T-cell (primary cell): ENCODE measurements at regions not wholly inside any gene's neighbourhood (a gene's known extent, or its start where the extent isn't known, plus 50 kb on each side); places are given as distances from the start of the nearest gene placed in this dataset.

Experiments
- ATAC-seq, 4 experiments: fragments of 200-7000 bp in 3 of 4; fragments of 150-1000 bp in 1 of 4; cut with Tn5 transposase; replicated peaks in 1 of 4; 1 replicate in 3 of 4; 2 replicates in 1 of 4; pipeline ENCODE4 v1.10.0; 2021; ENCODE audit warnings: moderate library complexity in 3 of 4, mild to moderate bottlenecking in 2 of 4, moderate number of reproducible peaks in 1 of 4
- CTCF ChIA-PET, 2 donors: fragments of 300-600 bp; sonication (Branson Sonifier 250); formaldehyde crosslinking; loops; one replicate each; lab custom pipeline; 2022; ENCODE audit warnings: antibody characterized with exemption in 2 of 2; lab: Charles Lee
- POLR2A ChIA-PET, 2 donors: fragments of 300-600 bp; sonication (Branson Sonifier 250); formaldehyde crosslinking; loops; one replicate each; lab custom pipeline; 2022; ENCODE audit warnings: antibody characterized with exemption in 2 of 2; lab: Charles Lee
- DNase-seq, 35 experiments: peaks; one replicate each; pipeline versions ENCODE4 v3.0.0 to v3.0.0-alpha.2; 2013 to 2023
- H3K27ac ChIP-seq: one replicate; pipeline ENCODE4 v1.5.1; 2013; ENCODE audit warnings: low read length
- H3K27me3 ChIP-seq, 2 experiments: replicated peaks in 1 of 2; 1 replicate in 1 of 2; 2 replicates in 1 of 2; pipeline versions ENCODE4 v1.6.1 to v1.7.0; 2013; ENCODE audit warnings: low read length in 1 of 2, mixed read lengths in 1 of 2; ENCODE audit not compliant: control insufficient read depth in 2 of 2, insufficient read depth in 2 of 2; ENCODE audit errors: extremely low read depth in 1 of 2
- H3K36me3 ChIP-seq, 2 donors: 1 replicate in 1 of 2; 2 replicates in 1 of 2; pipeline versions ENCODE4 v1.6.1 to v1.7.0; 2013; ENCODE audit warnings: low read length in 1 of 2; ENCODE audit not compliant: control insufficient read depth in 2 of 2, insufficient read depth in 1 of 2; ENCODE audit errors: extremely low read depth in 1 of 2
- H3K4me1 ChIP-seq, 2 experiments: 1 replicate in 1 of 2; 2 replicates in 1 of 2; pipeline versions ENCODE4 v1.6.1 to v1.7.0; 2013; ENCODE audit warnings: low read length in 2 of 2, mixed read lengths in 1 of 2; ENCODE audit not compliant: insufficient read depth in 2 of 2, control insufficient read depth in 1 of 2; ENCODE audit errors: extremely low read depth in 1 of 2
- H3K4me3 ChIP-seq, 2 donors: 1 replicate in 1 of 2; 2 replicates in 1 of 2; pipeline versions ENCODE4 v1.5.1 to v1.7.0; 2013; ENCODE audit warnings: mild to moderate bottlenecking in 2 of 2, low read length in 1 of 2, moderate library complexity in 1 of 2; ENCODE audit not compliant: control insufficient read depth in 1 of 2; ENCODE audit errors: extremely low read depth in 1 of 2
- H3K9me3 ChIP-seq: 2 replicates; pipeline ENCODE4 v1.7.0; 2013
- H3K27ac Mint-ChIP-seq, 2 donors: one replicate each; pipeline ENCODE4 v1.8.0; 2020 to 2021; ENCODE audit warnings: mild to moderate bottlenecking in 2 of 2, mixed read lengths in 2 of 2
- H3K27me3 Mint-ChIP-seq, 2 donors: one replicate each; pipeline ENCODE4 v1.8.0; 2021 to 2022; ENCODE audit warnings: mixed read lengths in 2 of 2
- H3K36me3 Mint-ChIP-seq: one replicate; pipeline ENCODE4 v1.8.0; 2021; ENCODE audit warnings: mixed read lengths
- H3K4me1 Mint-ChIP-seq, 3 donors: one replicate each; pipeline ENCODE4 v1.8.0; 2020 to 2022; ENCODE audit warnings: mixed read lengths in 3 of 3, mild to moderate bottlenecking in 1 of 3
- H3K4me3 Mint-ChIP-seq, 3 donors: one replicate each; pipeline ENCODE4 v1.8.0; 2020 to 2022; ENCODE audit warnings: mild to moderate bottlenecking in 3 of 3, mixed read lengths in 3 of 3, moderate library complexity in 3 of 3
- H3K9me3 Mint-ChIP-seq, 3 donors: one replicate each; pipeline ENCODE4 v1.8.0; 2020 to 2022; ENCODE audit warnings: mixed read lengths in 3 of 3
- WGBS: methylation state at CpG from one replicate; pipeline ENCODE4 v1.1.5; 2013; ENCODE audit warnings: missing lambda C conversion rate; ENCODE audit not compliant: insufficient coverage; 5-methylcytosine and 5-hydroxymethylcytosine counted together

DNA sequence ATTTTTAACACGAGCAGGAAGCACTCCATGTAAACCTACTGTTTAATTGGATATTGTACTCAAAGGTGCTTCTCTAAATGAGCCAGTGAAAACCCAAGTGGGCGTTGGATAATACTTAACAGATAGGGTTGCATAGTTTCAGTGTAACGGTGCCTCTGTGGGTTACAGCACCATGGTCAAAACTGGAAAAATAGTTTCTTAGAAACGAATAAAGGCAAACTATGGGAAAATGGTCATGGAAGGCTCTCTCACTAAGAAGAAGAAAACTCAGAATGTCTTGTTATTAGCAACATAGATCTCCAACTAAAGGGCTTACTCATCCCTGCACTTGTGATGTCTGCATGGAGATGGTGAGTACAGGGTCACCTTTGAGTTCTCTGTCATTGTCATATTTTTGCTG is 59.1 kb upstream of the NEDD9 start:
- Mint-ChIP-seq H3K27ac (no peak overlapping the region), H3K9me3 (peaks cover 0 to 13% (median 5%) of the 10 kb centered on the region in 3 donors), H3K27me3 (no peaks in the 10 kb centered on the region), H3K4me3 (no peak overlapping the region), H3K4me1 (peaks cover 4 to 21% (median 15%) of the 10 kb centered on the region in 3 donors), H3K36me3 (peaks cover 79% of the 10 kb centered on the region)
- no peaks in the 10 kb centered on the region for H3K9me3 ChIP-seq
- peaks cover 0 to 7% of the 10 kb centered on the region in 2 experiments for H3K4me1 ChIP-seq
- peaks cover 0 to 13% of the 10 kb centered on the region in 2 donors for H3K36me3 ChIP-seq
- ATAC-seq, result no peak
- no peaks in the 10 kb centered on the region for H3K27me3 ChIP-seq
- no peak for DNase-seq
- ChIA-PET POLR2A (interaction anchor here in 1 of 2 donors (0.7 kb wide), 1 partner anchor 102 kb away, joined by 5 read pairs; no protein-coding TSS in a partner anchor), CTCF (interaction anchor here in 1 of 2 donors (0.7 kb wide), 2 partner anchors 159 to 546 kb away, joined by 9 to 10 read pairs; no protein-coding TSS in a partner anchor)
- WGBS, result 50% methylated on average over 3 of the region's 4 CpGs
- H3K4me3 ChIP-seq, result no peak overlapping the region
- no peak overlapping the region for H3K27ac ChIP-seq

DNA sequence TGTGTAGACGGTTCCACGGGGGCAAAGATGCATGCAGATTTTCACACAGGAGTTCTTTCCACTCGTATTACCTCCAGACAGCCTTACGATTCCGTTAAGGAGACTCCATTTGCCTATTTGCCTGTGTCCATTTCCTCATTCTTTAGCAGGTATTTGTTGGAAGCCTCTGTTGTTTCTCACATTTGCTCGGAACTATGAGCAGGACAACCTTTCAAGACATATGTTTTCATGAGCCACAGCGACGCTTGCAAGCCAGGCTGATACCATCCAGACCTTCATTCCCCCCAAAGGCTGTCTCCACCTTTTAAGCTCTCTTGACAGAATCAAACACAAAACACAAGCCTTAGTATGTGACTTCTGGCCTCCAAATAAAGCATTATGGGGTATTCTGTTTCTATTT is 57.6 kb upstream of the NEDD9 start:
- H3K27ac Mint-ChIP-seq, result no peak overlapping the region
- peaks cover 9 to 26% (median 18%) of the 10 kb centered on the region in 3 donors for H3K4me1 Mint-ChIP-seq
- H3K9me3 ChIP-seq, result no peaks in the 10 kb centered on the region
- WGBS, result 98% methylated on average over 6 of the region's 8 CpGs
- ChIA-PET POLR2A (no interaction called here), CTCF (no interaction called here)
- no peak overlapping the region for H3K4me3 ChIP-seq
- H3K27me3 Mint-ChIP-seq, result no peaks in the 10 kb centered on the region
- no peaks in the 10 kb centered on the region for H3K27me3 ChIP-seq
- no peak overlapping the region for H3K27ac ChIP-seq
- peaks cover 0 to 8% of the 10 kb centered on the region in 2 donors for H3K36me3 ChIP-seq
- H3K36me3 Mint-ChIP-seq, result peaks cover 74% of the 10 kb centered on the region
- peaks cover 0 to 7% of the 10 kb centered on the region in 2 experiments for H3K4me1 ChIP-seq
- H3K4me3 Mint-ChIP-seq, result no peak overlapping the region
- DNase-seq (no peak), ATAC-seq (no peak)
- peaks cover 0 to 7% (median 5%) of the 10 kb centered on the region in 3 donors for H3K9me3 Mint-ChIP-seq

DNA sequence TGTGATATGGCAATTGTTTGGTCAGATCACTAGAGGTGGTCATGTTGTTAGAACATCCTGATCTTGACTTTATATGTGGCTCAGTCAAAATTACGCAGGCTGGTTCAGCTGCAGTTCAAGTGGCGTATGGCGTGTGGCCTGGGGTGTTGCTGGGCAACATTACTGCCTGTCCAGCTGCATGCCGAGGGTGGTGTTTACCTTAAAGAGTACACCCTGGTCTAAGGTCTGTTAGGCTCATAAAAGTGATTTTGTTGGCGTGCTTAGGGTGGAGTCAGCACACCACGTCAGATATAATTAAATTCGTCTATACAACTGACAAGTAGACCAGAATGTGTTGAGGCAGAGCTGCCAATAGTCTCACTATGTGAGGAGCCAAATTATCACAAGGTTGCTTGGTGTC is 55.6 kb upstream of the NEDD9 start:
- POLR2A ChIA-PET, result no interaction called here
- H3K36me3 ChIP-seq, result peaks cover 0 to 8% of the 10 kb centered on the region in 2 donors
- ATAC-seq, result no peak
- 100% methylated on average over 7 of the region's 7 CpGs for WGBS
- Mint-ChIP-seq H3K36me3 (peaks cover 60% of the 10 kb centered on the region), H3K4me1 (peaks cover 7 to 20% (median 12%) of the 10 kb centered on the region in 3 donors), H3K4me3 (no peak overlapping the region), H3K27ac (no peak overlapping the region), H3K9me3 (peaks cover 0 to 7% (median 5%) of the 10 kb centered on the region in 3 donors), H3K27me3 (no peaks in the 10 kb centered on the region)
- no peak overlapping the region for H3K27ac ChIP-seq
- DNase-seq, result no peak
- CTCF ChIA-PET, result no interaction called here
- H3K4me3 ChIP-seq, result no peak overlapping the region
- H3K4me1 ChIP-seq, result peaks cover 0 to 7% of the 10 kb centered on the region in 2 experiments
- no peaks in the 10 kb centered on the region for H3K9me3 ChIP-seq
- H3K27me3 ChIP-seq, result no peaks in the 10 kb centered on the region

DNA sequence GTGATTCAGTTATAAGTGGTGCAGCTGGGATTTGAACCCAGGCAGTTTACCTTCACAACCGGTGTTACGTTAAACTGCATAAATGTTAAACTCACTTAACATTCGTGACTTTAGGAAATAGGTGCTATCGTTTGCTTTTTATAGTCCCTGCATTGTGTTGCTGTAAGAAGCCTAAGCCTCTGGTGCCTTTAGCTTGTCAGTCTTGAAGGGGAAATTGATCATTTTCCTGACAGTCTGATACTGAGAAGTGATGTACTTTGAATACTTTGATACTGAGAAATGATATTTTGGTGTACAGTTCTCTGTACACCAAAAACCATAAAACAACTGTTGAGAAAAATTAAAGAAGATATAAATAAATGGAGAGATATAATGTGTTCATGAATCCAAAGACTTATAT is 52.5 kb upstream of the NEDD9 start:
- Mint-ChIP-seq H3K4me3 (no peak overlapping the region), H3K36me3 (peaks cover 46% of the 10 kb centered on the region), H3K9me3 (peaks cover 0 to 7% (median 5%) of the 10 kb centered on the region in 3 donors), H3K27ac (no peak overlapping the region), H3K4me1 (peaks cover 4 to 21% (median 9%) of the 10 kb centered on the region in 3 donors), H3K27me3 (no peaks in the 10 kb centered on the region)
- H3K4me3 ChIP-seq, result no peak overlapping the region
- ChIA-PET CTCF (no interaction called here), POLR2A (no interaction called here)
- no peaks in the 10 kb centered on the region for H3K27me3 ChIP-seq
- no peaks in the 10 kb centered on the region for H3K4me1 ChIP-seq
- ATAC-seq, result no peak
- H3K9me3 ChIP-seq, result no peaks in the 10 kb centered on the region
- 50% methylated on average over 1 of the region's 4 CpGs for WGBS
- no peak for DNase-seq
- no peak overlapping the region for H3K27ac ChIP-seq
- peaks cover 2 to 3% of the 10 kb centered on the region in 2 donors for H3K36me3 ChIP-seq

DNA sequence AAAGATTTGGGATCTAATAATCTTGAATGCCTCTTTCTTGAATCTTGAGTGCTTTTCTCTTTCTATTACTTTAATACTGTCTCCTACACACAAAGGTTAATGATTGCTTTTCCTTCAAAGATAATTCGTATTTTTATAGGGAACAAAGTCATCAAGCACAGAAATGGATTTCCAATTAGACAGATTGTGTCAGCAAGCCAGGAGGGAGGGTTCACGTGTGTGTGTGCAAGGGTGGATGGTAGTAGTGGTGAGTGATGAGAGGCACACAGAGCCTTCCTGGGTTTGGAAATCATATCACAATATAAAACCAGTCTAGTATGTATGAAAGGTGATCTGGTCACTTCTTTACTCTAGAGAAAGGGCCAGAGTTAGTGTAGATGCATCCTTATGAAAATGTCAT is 51.2 kb upstream of the NEDD9 start:
- Mint-ChIP-seq H3K9me3 (peaks cover 0 to 6% (median 3%) of the 10 kb centered on the region in 3 donors), H3K4me3 (no peak overlapping the region), H3K27me3 (no peaks in the 10 kb centered on the region), H3K4me1 (peaks cover 15 to 32% (median 20%) of the 10 kb centered on the region in 3 donors), H3K27ac (no peak overlapping the region), H3K36me3 (peaks cover 45% of the 10 kb centered on the region)
- Histone ChIP-seq H3K27me3 (no peaks in the 10 kb centered on the region), H3K4me1 (peaks cover 0 to 4% of the 10 kb centered on the region in 2 experiments), H3K4me3 (no peak overlapping the region), H3K27ac (no peak overlapping the region), H3K36me3 (peaks cover 0 to 3% of the 10 kb centered on the region in 2 donors), H3K9me3 (no peaks in the 10 kb centered on the region)
- ATAC-seq (no peak), DNase-seq (no peak)
- POLR2A ChIA-PET, result no interaction called here
- no CpG with 5 or more reads among the region's 2 CpGs for WGBS
- CTCF ChIA-PET, result no interaction called here

DNA sequence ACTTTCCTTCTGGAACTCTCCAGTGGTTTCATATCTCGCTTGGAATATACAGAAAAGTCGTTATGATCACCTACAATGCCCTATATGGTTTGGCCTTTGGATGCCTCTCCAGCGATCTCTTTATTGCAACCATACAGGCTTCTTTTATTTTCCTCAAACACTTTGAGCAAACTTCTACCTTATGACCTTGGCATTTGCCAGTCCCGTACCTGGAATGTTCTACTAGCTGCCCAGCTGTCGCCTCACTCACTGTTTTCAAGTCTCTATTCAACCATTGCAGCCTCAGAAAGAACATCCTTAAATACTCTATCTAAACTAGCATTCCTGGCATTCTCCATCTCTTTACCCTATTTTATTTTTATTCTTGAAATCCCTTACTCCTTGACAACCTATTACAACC is 50.4 kb upstream of the NEDD9 start:
- Histone ChIP-seq H3K4me3 (no peak overlapping the region), H3K27ac (no peak overlapping the region), H3K27me3 (no peaks in the 10 kb centered on the region), H3K36me3 (peaks cover 0 to 3% of the 10 kb centered on the region in 2 donors), H3K4me1 (peaks cover 0 to 12% of the 10 kb centered on the region in 2 experiments), H3K9me3 (no peaks in the 10 kb centered on the region)
- CTCF ChIA-PET, result no interaction called here
- Mint-ChIP-seq H3K4me1 (peaks cover 23 to 39% (median 27%) of the 10 kb centered on the region in 3 donors), H3K4me3 (no peak overlapping the region), H3K27ac (no peak overlapping the region), H3K27me3 (no peaks in the 10 kb centered on the region), H3K9me3 (peaks cover 0 to 4% (median 0%) of the 10 kb centered on the region in 3 donors), H3K36me3 (peaks cover 42% of the 10 kb centered on the region)
- ATAC-seq (no peak), DNase-seq (no peak)
- POLR2A ChIA-PET, result no interaction called here
- 98% methylated on average over 5 of the region's 5 CpGs for WGBS
